ENCODE measurements at regions not wholly inside any gene's neighbourhood (a gene's known extent, or its start where the extent isn't known, plus 50 kb on each side); places are given as distances from the start of the nearest gene placed in this dataset.

- TF ChIP-seq, protein P1, sequence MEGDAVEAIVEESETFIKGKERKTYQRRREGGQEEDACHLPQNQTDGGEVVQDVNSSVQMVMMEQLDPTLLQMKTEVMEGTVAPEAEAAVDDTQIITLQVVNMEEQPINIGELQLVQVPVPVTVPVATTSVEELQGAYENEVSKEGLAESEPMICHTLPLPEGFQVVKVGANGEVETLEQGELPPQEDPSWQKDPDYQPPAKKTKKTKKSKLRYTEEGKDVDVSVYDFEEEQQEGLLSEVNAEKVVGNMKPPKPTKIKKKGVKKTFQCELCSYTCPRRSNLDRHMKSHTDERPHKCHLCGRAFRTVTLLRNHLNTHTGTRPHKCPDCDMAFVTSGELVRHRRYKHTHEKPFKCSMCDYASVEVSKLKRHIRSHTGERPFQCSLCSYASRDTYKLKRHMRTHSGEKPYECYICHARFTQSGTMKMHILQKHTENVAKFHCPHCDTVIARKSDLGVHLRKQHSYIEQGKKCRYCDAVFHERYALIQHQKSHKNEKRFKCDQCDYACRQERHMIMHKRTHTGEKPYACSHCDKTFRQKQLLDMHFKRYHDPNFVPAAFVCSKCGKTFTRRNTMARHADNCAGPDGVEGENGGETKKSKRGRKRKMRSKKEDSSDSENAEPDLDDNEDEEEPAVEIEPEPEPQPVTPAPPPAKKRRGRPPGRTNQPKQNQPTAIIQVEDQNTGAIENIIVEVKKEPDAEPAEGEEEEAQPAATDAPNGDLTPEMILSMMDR (IDR thresholded peaks at IDR 0.05; ENCODE audit: partially characterized antibody, unreplicated experiment), result no peak
- no peak for DNase-seq
- Mint-ChIP-seq H3K9me3 (ENCODE audit: unreplicated experiment) (no peaks in the 10 kb centered on the region), H3K27ac (ENCODE audit: unreplicated experiment) (no peak overlapping the region), H3K27me3 (ENCODE audit: unreplicated experiment) (no peaks in the 10 kb centered on the region), H3K4me3 (ENCODE audit: unreplicated experiment) (no peak overlapping the region), H3K36me3 (ENCODE audit: unreplicated experiment) (no peaks in the 10 kb centered on the region), H3K4me1 (ENCODE audit: low read depth, unreplicated experiment) (no peaks in the 10 kb centered on the region)
These were observed 99.4 kb upstream of the EPHA4 start for GRCh38 chr2:221671515-221671914.

DNA sequence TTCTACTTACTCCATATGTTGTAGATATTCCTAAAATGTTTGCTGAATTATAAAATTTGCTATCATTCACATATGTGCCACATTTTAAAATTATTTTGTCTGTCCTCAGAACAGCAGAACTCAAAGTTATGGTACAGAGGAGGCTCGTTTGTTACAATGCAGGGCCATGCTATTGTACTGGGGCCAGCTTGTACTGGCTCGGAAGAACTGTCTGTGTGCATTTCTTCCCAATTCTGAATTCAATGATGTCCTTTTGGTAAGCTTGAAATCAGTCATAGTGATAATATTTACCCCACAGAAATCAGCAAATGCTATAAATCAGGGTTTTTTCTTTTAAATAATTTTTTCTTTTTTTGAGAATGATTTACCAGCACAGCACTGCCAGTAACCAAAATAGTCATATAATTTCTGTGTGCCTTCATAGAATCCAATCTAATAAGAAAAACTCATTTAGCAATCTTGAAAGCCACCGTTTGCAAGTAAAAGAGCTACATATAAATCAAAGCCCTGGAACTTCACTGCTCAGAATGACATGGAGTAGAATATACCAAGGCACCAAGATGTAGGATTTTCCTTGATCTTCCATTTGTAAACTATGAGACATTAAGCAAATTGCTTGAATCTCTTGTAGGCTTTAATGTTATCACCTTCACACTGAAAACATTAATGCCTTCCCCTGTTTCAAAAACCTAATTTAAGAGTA, 90.7 kb upstream of the EPHA4 start:
- Mint-ChIP-seq H3K27ac (ENCODE audit: unreplicated experiment) (no peak overlapping the region), H3K4me1 (ENCODE audit: low read depth, unreplicated experiment) (no peaks in the 10 kb centered on the region), H3K27me3 (ENCODE audit: unreplicated experiment) (no peaks in the 10 kb centered on the region), H3K4me3 (ENCODE audit: unreplicated experiment) (no peak overlapping the region), H3K36me3 (ENCODE audit: unreplicated experiment) (peaks cover 5% of the 10 kb centered on the region), H3K9me3 (ENCODE audit: unreplicated experiment) (no peaks in the 10 kb centered on the region)
- TF ChIP-seq, protein P1 (IDR thresholded peaks at IDR 0.05; ENCODE audit: partially characterized antibody, unreplicated experiment), result no peak
- DNase-seq, result no peak

GRCh38 chr2:221657806-221658205, 85.7 kb upstream of the EPHA4 start:
- Mint-ChIP-seq H3K4me1 (ENCODE audit: low read depth, unreplicated experiment) (no peaks in the 10 kb centered on the region), H3K4me3 (ENCODE audit: unreplicated experiment) (no peak overlapping the region), H3K27ac (ENCODE audit: unreplicated experiment) (no peak overlapping the region), H3K9me3 (ENCODE audit: unreplicated experiment) (no peaks in the 10 kb centered on the region), H3K27me3 (ENCODE audit: unreplicated experiment) (no peaks in the 10 kb centered on the region), H3K36me3 (ENCODE audit: unreplicated experiment) (no peaks in the 10 kb centered on the region)
- TF ChIP-seq, protein P1 (IDR thresholded peaks at IDR 0.05; ENCODE audit: partially characterized antibody, unreplicated experiment), result no peak
- no peak for DNase-seq

DNA sequence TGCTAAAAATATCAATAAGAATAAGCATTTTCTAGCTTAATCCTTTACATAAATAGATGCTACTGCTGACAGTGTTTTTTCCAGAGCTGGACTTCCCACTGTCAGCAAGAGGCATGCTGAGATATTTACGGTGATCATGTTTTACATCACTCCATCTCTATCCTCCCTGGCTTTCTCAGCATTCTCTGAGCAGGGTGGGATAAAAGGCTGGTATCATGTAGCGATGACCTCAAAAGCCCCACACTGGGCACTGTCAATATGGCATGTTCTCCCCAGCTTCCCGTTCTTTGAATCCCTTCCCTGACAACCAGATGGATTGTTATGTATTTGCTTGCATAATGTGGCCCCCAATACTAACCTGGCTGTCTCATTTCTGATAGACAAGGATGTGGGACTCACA, 83.2 kb upstream of the EPHA4 start:
- H3K36me3 Mint-ChIP-seq (ENCODE audit: unreplicated experiment), result no peaks in the 10 kb centered on the region
- no peak overlapping the region for H3K27ac Mint-ChIP-seq (ENCODE audit: unreplicated experiment)
- no peak overlapping the region for H3K4me3 Mint-ChIP-seq (ENCODE audit: unreplicated experiment)
- no peaks in the 10 kb centered on the region for H3K4me1 Mint-ChIP-seq (ENCODE audit: low read depth, unreplicated experiment)
- TF ChIP-seq, protein P1 (IDR thresholded peaks at IDR 0.05; ENCODE audit: partially characterized antibody, unreplicated experiment), result no peak
- H3K9me3 Mint-ChIP-seq (ENCODE audit: unreplicated experiment), result no peaks in the 10 kb centered on the region
- no peaks in the 10 kb centered on the region for H3K27me3 Mint-ChIP-seq (ENCODE audit: unreplicated experiment)
- no peak for DNase-seq

- Mint-ChIP-seq H3K27me3 (ENCODE audit: unreplicated experiment) (no peaks in the 10 kb centered on the region), H3K4me3 (ENCODE audit: unreplicated experiment) (no peak overlapping the region), H3K9me3 (ENCODE audit: unreplicated experiment) (no peaks in the 10 kb centered on the region), H3K4me1 (ENCODE audit: low read depth, unreplicated experiment) (peaks cover 4% of the 10 kb centered on the region), H3K27ac (ENCODE audit: unreplicated experiment) (no peak overlapping the region), H3K36me3 (ENCODE audit: unreplicated experiment) (no peaks in the 10 kb centered on the region)
- TF ChIP-seq, protein P1 (IDR thresholded peaks at IDR 0.05; ENCODE audit: partially characterized antibody, unreplicated experiment), result no peak
- no peak for DNase-seq
These were observed 81.1 kb upstream of the EPHA4 start for GRCh38 chr2:221653182-221653581.

Measured in glutamatergic neuron (in vitro differentiated cells).